Gastroesophageal sphincter (tissue), 4 donors: ENCODE measurements at regions not wholly inside any gene's neighbourhood (a gene's known extent, or its start where the extent isn't known, plus 50 kb on each side); places are given as distances from the start of the nearest gene placed in this dataset.
"Not testable (repeated sequence)": the region's sequence is repeated elsewhere in the genome, so short reads cannot be mapped to it uniquely, and the experiment has no call there.

Source experiments
- ATAC-seq: fragments of 150-250 bp; one replicate; pipeline ENCODE4 v1.9.1; 2016; ENCODE audit warnings: mild to moderate bottlenecking, moderate library complexity
- H3K27ac ChIP-seq, 4 donors: fragments of 200-600 bp; sonication (generic) in 3 of 4; 1 replicate in 3 of 4; 2 replicates in 1 of 4; pipeline ENCODE4 v1.5.1; 2016 to 2019
- H3K27me3 ChIP-seq: fragments of 200-600 bp; sonication (generic); one replicate; pipeline ENCODE4 v1.5.1; 2019
- H3K36me3 ChIP-seq, 2 donors: fragments of 200-600 bp; sonication (generic); one replicate each; pipeline ENCODE4 v1.5.1; 2019; ENCODE audit warnings: control low read depth in 1 of 2
- H3K4me1 ChIP-seq, 3 donors: fragments of 200-600 bp; sonication (generic); 1 replicate in 2 of 3; 2 replicates in 1 of 3; pipeline ENCODE4 v1.5.1; 2016 to 2019; ENCODE audit warnings: control low read depth in 2 of 3
- H3K4me3 ChIP-seq, 2 donors: fragments of 200-600 bp; sonication (generic); one replicate each; pipeline ENCODE4 v1.5.1; 2019; ENCODE audit warnings: mild to moderate bottlenecking in 1 of 2, moderate library complexity in 1 of 2
- H3K9me3 ChIP-seq, 3 donors: fragments of 200-600 bp; sonication (generic); one replicate each; pipeline ENCODE4 v1.5.1; 2017 to 2019; ENCODE audit warnings: control low read depth in 2 of 3
- CTCF ChIP-seq, 4 experiments: fragments of 200-600 bp in 2 of 4; fragments of 450-650 bp in 2 of 4; sonication (generic) in 1 of 4; IDR thresholded peaks; one replicate each; pipeline ENCODE4 v1.5.1; 2017 to 2019; ENCODE audit warnings: antibody characterized with exemption in 4 of 4, mild to moderate bottlenecking in 2 of 4, moderate library complexity in 2 of 4
- EP300 ChIP-seq: sonication (generic); formaldehyde crosslinking; IDR thresholded peaks from one replicate; pipeline ENCODE4 v1.6.1; 2017; ENCODE audit warnings: antibody characterized with exemption, mild to moderate bottlenecking
- POLR2A ChIP-seq, 2 donors: fragments of 450-650 bp; IDR thresholded peaks; one replicate each; pipeline ENCODE4 v1.6.1; 2017; ENCODE audit warnings: antibody characterized with exemption in 2 of 2, mild to moderate bottlenecking in 2 of 2, moderate library complexity in 1 of 2
- POLR2AphosphoS5 ChIP-seq: sonication (generic); formaldehyde crosslinking; IDR thresholded peaks from one replicate; pipeline ENCODE4 v1.6.1; 2017; ENCODE audit warnings: antibody characterized with exemption
- WGBS, 2 donors: methylation state at CpG; one replicate each; pipeline ENCODE4 v1.1.5; 2018; ENCODE audit warnings: low coverage in 1 of 2; 5-methylcytosine and 5-hydroxymethylcytosine counted together

GRCh38 chr2:123514613-123515207 is 510.4 kb upstream of the CNTNAP5 start:
- Histone ChIP-seq H3K4me1 (no peaks in the 10 kb centered on the region), H3K27ac (no peak overlapping the region), H3K36me3 (no peaks in the 10 kb centered on the region), H3K4me3 (no peak overlapping the region), H3K9me3 (no peaks in the 10 kb centered on the region), H3K27me3 (no peaks in the 10 kb centered on the region)
- ATAC-seq: no peak
- WGBS, 2 donors: 85 to 94% methylated on average over 4 to 9 of the region's 9 CpGs
- no peak for TF ChIP-seq POLR2AphosphoS5
- no peak for TF ChIP-seq CTCF (IDR thresholded peaks at IDR 0.05)
- TF ChIP-seq POLR2A (IDR thresholded peaks at IDR 0.05): no peak
- no peak for TF ChIP-seq EP300

- 48 to 68% methylated on average over 3 of the region's 3 CpGs for WGBS, 2 donors
- TF ChIP-seq POLR2A (IDR thresholded peaks at IDR 0.05) (no peak), POLR2AphosphoS5 (no peak), CTCF (IDR thresholded peaks at IDR 0.05) (no peak), EP300 (no peak)
- no peaks in the 10 kb centered on the region for H3K36me3 ChIP-seq
- H3K27ac ChIP-seq: no peak overlapping the region
- H3K4me3 ChIP-seq: no peak overlapping the region
- H3K27me3 ChIP-seq: no peaks in the 10 kb centered on the region
- H3K4me1 ChIP-seq: no peaks in the 10 kb centered on the region
- peaks cover 0 to 1% (median 0%) of the 10 kb centered on the region in 3 donors for H3K9me3 ChIP-seq
- ATAC-seq: no peak
These were observed 506.7 kb upstream of the CNTNAP5 start for GRCh38 chr2:123518367-123518766.

GRCh38 chr2:123521854-123522253 is 503.2 kb upstream of the CNTNAP5 start:
- no peak for ATAC-seq
- 13 to 18% methylated on average over 1 of the region's 1 CpG for WGBS, 2 donors
- no peaks in the 10 kb centered on the region for H3K27me3 ChIP-seq
- H3K27ac ChIP-seq: no peak overlapping the region
- no peaks in the 10 kb centered on the region for H3K36me3 ChIP-seq
- no peak overlapping the region for H3K4me3 ChIP-seq
- H3K9me3 ChIP-seq: peaks cover 0 to 7% (median 0%) of the 10 kb centered on the region in 3 donors
- H3K4me1 ChIP-seq: no peaks in the 10 kb centered on the region
- no peak for TF ChIP-seq CTCF (IDR thresholded peaks at IDR 0.05)

GRCh38 chr2:123522498-123522897 is 502.6 kb upstream of the CNTNAP5 start:
- H3K9me3 ChIP-seq, H3K4me1 ChIP-seq, H3K4me3 ChIP-seq, H3K36me3 ChIP-seq, H3K27me3 ChIP-seq, H3K27ac ChIP-seq, ATAC-seq: not testable (repeated sequence)
- 81 to 98% methylated on average over 6 to 8 of the region's 10 CpGs for WGBS, 2 donors

GRCh38 chr2:123528996-123529707 is 495.9 kb upstream of the CNTNAP5 start:
- H3K27me3 ChIP-seq: no peaks in the 10 kb centered on the region
- no peaks in the 10 kb centered on the region for H3K36me3 ChIP-seq
- no peak overlapping the region for H3K4me3 ChIP-seq
- no peak overlapping the region for H3K27ac ChIP-seq
- ATAC-seq: no peak
- H3K4me1 ChIP-seq: peaks cover 0 to 6% (median 0%) of the 10 kb centered on the region in 3 donors
- H3K9me3 ChIP-seq: no peaks in the 10 kb centered on the region
- WGBS, 2 donors: 53 to 59% methylated on average over 2 of the region's 2 CpGs
- no peak for TF ChIP-seq POLR2AphosphoS5
- TF ChIP-seq POLR2A (IDR thresholded peaks at IDR 0.05): no peak
- no peak for TF ChIP-seq CTCF (IDR thresholded peaks at IDR 0.05)
- TF ChIP-seq EP300: no peak
